Fibroblast of skin of right biceps (primary cell): ENCODE measurements at regions not wholly inside any gene's neighbourhood (a gene's known extent, or its start where the extent isn't known, plus 50 kb on each side); places are given as distances from the start of the nearest gene placed in this dataset.

ENCODE experiments used
- DNase-seq: peaks from one replicate; pipeline ENCODE4 v3.0.0-alpha.2; 2013

GRCh38 chr3:144390786-144391185, 419.2 kb downstream of the DIPK2A start:
- no peak for DNase-seq

GRCh38 chr3:144391236-144391635, 419.6 kb downstream of the DIPK2A start:
- DNase-seq = no peak

- peak; percentile 58 for DNase-seq
Observed at GRCh38 chr3:144394032-144394431, 422.4 kb downstream of the DIPK2A start.

- no peak for DNase-seq
Observed at GRCh38 chr3:144402430-144402829, 430.8 kb downstream of the DIPK2A start.

- DNase-seq = peak; percentile 39
Observed at GRCh38 chr3:144403040-144403457, 431.4 kb downstream of the DIPK2A start.

GRCh38 chr3:144407335-144407734, 435.7 kb downstream of the DIPK2A start:
- DNase-seq = no peak

- DNase-seq = no peak
Observed at GRCh38 chr3:144409319-144409718, 437.7 kb downstream of the DIPK2A start.

- DNase-seq = no peak
Observed at GRCh38 chr3:144413068-144413467, 441.4 kb downstream of the DIPK2A start.

GRCh38 chr3:144415492-144415891, 443.9 kb downstream of the DIPK2A start:
- no peak for DNase-seq

- DNase-seq = no peak
Observed at GRCh38 chr3:144424606-144425005, 453.0 kb downstream of the DIPK2A start.

- no peak for DNase-seq
Observed at GRCh38 chr3:144426366-144426765, 454.7 kb downstream of the DIPK2A start.

- peak; percentile 3 for DNase-seq
Observed at GRCh38 chr3:144426967-144427366, 455.3 kb downstream of the DIPK2A start.

- DNase-seq = peak; percentile 45
Observed at GRCh38 chr3:144429719-144430121, 458.1 kb downstream of the DIPK2A start.

- no peak for DNase-seq
Observed at GRCh38 chr3:144431134-144431533, 459.5 kb downstream of the DIPK2A start.

- no peak for DNase-seq
Observed at GRCh38 chr3:144433006-144433405, 461.4 kb downstream of the DIPK2A start.

GRCh38 chr3:144437989-144438388, 466.4 kb downstream of the DIPK2A start:
- peak; percentile 2 for DNase-seq

- no peak for DNase-seq
Observed at GRCh38 chr3:144444061-144444460, 472.4 kb downstream of the DIPK2A start.

GRCh38 chr3:144444546-144444945, 472.9 kb downstream of the DIPK2A start:
- DNase-seq = no peak

- DNase-seq = no peak
Observed at GRCh38 chr3:144455841-144456440, 484.3 kb downstream of the DIPK2A start.

- DNase-seq = no peak
Observed at GRCh38 chr3:144457758-144458157, 486.1 kb downstream of the DIPK2A start.

- DNase-seq = no peak
Observed at GRCh38 chr3:144458283-144458682, 486.7 kb downstream of the DIPK2A start.

GRCh38 chr3:144462337-144462736, 490.7 kb downstream of the DIPK2A start:
- DNase-seq = no peak

- peak; percentile 15 for DNase-seq
Observed at GRCh38 chr3:144463911-144464310, 492.3 kb downstream of the DIPK2A start.

- no peak for DNase-seq
Observed at GRCh38 chr3:144466114-144466513, 494.5 kb downstream of the DIPK2A start.

- DNase-seq = no peak
Observed at GRCh38 chr3:144466540-144466939, 494.9 kb downstream of the DIPK2A start.
